Sigmoid colon (tissue), 4 donors: ENCODE measurements at regions not wholly inside any gene's neighbourhood (a gene's known extent, or its start where the extent isn't known, plus 50 kb on each side); places are given as distances from the start of the nearest gene placed in this dataset.

Source experiments
- CTCF ChIP-seq, 4 experiments: fragments of 450-650 bp in 3 of 4; fragments of 200-600 bp in 1 of 4; IDR thresholded peaks; one replicate each; pipeline ENCODE4 v1.5.1; 2016 to 2019; ENCODE audit warnings: antibody characterized with exemption in 4 of 4, mild to moderate bottlenecking in 3 of 4, moderate library complexity in 2 of 4
- POLR2A ChIP-seq, 2 donors: fragments of 450-650 bp; IDR thresholded peaks; one replicate each; pipeline ENCODE4 v1.6.1; 2016; ENCODE audit warnings: antibody characterized with exemption in 2 of 2, mild to moderate bottlenecking in 2 of 2, moderate library complexity in 2 of 2
- POLR2AphosphoS5 ChIP-seq, 4 donors: sonication (generic); formaldehyde crosslinking; IDR thresholded peaks; one replicate each; pipeline ENCODE4 v1.6.1; 2017; ENCODE audit warnings: antibody characterized with exemption in 4 of 4

- TF ChIP-seq CTCF (IDR thresholded peaks at IDR 0.05) (no peak), POLR2AphosphoS5 (IDR thresholded peaks at IDR 0.05) (no peak), POLR2A (IDR thresholded peaks at IDR 0.05) (no peak)
These were observed 116.5 kb downstream of the KIF26A start for GRCh38 chr14:104254735-104255400.
